GM20431 (cell line): ENCODE measurements at regions not wholly inside any gene's neighbourhood (a gene's known extent, or its start where the extent isn't known, plus 50 kb on each side); places are given as distances from the start of the nearest gene placed in this dataset.

Experiments
- in situ Hi-C: fragments of 300-500 bp; cut with MseI, MboI; formaldehyde crosslinking; loops from one replicate; pipeline ENCODE4 v1.15.0; 2020; ENCODE audit warnings: low sequenced_read_pairs; ENCODE audit not compliant: unreplicated experiment

DNA sequence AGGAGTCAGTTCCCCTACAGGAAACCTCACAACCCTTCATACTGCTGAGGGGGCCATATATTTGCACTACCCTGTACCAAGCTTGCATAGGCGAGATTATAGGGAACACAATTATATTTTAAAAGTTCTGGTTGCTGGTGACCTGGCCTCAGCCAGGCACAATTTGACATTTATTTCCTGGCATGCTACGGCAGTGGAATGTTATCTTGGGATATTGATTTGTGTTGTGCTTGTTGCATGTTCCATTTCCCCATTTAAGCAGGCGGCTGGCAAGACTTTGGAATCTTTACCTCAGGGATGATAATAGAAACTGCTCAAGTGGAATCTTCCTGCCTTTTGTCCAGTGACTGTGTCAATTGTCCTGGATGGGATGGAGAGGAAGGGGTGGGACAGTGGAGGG lies 67.0 kb upstream of the RPS23 start:
- in situ Hi-C loops = no loop called here

DNA sequence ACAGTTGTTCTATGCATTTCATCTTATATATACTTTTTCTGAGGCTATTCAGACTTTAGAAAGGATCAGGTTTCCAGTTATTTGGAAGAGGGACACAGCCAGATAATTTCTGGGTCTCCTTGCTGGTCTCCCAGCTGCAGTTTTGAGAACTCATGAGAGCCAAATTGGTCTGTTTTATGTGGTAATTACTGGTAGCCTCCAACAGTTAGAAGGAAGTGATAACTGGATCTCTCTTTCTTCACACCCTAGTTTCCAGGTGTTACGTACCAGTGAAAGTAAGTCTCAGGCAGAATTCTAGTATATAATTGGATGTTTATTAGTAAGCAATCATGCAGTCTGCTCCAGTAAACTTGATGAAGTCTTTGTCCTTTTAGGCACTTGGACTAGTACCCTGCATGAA lies 63.2 kb upstream of the RPS23 start:
- in situ Hi-C loops = no loop called here

DNA sequence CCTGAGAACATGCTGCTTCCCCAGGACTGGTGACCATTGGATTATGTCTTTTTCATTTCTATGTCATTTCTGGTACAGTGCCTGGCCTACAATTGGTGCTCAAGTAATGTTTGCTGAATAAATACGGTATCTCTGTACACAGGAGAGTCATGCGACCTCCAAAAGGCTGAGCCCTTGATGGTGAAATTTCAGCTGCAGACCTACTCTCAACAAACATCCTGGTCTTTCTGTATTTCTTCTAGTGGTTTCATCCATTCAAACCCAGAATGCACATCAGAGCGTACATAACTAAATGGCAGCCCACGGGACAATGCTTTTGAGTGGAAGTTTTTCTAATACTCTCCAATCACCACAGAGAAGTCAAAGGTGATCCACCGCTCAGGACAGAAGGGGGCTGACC lies 62.6 kb upstream of the RPS23 start:
- in situ Hi-C loops = no loop called here

DNA sequence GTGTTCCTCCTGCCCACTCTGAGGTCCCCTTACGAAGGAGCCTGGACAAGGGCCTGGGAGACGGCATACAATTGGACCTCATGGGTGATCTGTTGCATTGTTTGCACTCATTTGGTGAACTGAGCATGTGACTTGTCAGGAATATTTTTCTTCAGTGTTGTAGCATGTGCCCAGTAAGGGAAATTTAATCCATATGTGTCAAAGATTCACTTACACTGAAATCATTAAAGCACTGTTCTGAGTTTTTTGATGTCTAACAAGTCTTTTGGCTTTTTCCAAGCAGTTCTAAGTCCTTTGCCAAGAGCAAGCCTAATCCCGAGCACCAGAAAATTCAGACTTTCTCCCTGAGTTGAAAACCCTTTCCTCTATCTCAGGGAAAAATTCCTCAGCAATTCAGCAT lies 61.6 kb upstream of the RPS23 start:
- in situ Hi-C loops = no loop called here

DNA sequence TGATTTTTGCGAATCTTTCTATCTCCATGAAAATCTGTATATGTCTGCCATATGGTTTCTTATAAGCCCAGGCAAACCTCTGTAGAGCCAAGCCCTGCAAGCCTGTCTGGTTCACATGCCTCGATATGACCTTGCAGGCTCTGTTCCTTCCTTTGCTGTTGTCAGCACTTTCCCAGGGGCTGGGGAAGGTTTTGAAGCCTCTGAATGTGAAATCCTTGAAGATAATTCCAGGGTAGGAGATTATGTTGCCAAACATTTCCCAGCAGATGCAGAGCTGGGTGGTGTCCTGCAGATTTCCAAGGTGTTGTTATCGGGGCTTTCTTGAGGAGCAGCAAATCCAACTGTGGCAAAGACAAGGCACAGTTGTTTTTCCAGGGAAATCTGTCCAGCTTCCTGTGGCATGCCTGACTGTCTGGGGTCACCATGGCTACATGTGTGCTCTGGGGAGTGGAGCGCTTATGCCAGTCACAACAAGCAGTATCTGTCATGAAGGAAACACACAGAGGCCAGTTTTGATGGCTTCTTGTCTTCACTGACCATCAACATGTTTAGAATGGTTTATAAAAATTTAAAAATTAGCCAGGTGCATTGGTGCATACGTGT lies 60.7 kb upstream of the RPS23 start:
- in situ Hi-C loops = no loop called here

DNA sequence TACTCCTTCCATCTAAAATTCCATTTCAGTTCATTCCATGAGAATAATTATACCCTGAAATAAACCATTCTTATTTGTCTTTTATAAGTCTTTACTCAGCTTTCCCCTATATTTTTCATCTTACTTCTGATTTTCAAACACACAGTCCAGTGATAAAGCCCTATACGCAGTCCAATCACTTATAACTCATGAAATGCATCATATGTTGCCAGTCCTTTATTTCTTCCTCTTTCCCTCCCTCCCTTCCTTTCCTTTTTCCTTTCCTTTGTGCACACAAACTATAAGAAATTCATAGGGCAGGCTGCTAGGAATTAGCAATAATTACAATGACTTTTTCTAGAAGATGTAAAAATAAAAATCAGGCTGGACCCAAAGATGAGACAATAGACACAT lies 58.8 kb upstream of the RPS23 start:
- in situ Hi-C loops = no loop called here

DNA sequence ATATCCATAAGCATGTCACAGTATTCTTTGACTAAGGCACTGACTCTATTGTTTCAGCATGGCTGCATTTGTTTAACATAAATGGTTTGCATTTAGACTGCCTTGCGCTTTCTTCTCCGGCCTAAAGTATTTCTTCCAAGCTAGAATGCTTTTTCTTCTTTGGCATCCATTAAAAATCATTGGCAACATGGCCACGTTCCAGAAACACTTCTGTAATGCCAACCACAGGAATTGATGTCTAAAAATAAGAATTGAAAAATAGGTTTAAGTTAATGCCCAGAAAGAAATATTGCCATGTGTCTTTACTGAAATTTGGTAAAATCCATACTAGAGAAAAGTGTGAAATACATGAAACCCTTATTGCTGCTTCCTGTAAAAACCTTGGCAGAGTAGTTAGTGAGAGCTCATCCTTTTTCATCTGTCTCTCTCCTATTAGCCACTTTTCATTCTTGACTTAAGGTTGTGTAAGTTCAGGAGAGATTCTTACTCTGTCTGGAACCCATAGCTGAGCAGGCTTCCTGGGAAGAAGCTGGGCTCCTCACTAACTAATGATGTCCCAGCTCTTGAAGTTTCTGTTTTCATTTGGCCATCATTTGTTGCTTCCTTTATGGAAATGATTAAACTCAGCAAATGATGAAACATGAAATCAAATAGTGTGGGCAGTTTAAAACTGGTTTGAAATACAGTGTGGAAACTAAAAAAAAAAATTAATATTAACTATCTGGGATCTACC lies 58.2 kb upstream of the RPS23 start:
- in situ Hi-C loops = no loop called here

DNA sequence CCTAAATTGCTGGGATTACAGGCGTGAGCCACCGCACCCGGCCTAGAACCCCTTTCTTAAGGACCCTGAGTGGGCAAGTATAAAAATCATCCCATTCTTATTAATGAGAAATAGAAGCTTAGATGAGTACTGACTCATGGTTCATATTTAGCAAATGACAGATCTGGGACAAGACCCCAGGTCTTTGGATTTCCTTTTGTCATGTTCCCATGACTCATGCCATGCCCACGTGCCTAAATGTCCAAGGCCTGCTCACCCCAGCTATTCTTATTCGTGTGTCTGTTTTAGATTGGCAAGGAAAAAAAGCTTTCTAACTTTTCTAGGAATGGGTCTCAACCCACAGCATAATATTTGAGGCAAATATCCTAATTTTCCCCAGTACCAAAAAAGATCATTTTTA lies 57.7 kb upstream of the RPS23 start:
- in situ Hi-C loops = no loop called here

DNA sequence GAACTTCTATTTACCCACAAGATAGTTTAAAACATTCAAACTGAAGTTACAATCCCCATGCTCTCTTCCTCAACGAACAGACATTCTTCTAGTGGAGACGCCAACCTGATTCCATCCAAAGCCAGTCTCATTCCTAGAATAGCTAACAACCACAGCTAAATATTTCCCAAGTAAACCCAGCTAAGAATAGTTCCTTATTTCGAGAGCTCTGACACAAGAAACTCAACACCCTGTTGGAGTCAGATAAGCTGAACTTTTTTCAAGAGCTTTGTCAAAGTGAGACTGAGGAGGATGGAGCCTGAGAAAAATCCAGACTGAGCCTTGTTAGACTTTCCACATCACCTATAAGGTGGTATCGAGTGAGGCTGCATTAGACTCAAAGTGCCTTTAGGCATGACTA lies 56.7 kb upstream of the RPS23 start:
- in situ Hi-C loops = no loop called here

DNA sequence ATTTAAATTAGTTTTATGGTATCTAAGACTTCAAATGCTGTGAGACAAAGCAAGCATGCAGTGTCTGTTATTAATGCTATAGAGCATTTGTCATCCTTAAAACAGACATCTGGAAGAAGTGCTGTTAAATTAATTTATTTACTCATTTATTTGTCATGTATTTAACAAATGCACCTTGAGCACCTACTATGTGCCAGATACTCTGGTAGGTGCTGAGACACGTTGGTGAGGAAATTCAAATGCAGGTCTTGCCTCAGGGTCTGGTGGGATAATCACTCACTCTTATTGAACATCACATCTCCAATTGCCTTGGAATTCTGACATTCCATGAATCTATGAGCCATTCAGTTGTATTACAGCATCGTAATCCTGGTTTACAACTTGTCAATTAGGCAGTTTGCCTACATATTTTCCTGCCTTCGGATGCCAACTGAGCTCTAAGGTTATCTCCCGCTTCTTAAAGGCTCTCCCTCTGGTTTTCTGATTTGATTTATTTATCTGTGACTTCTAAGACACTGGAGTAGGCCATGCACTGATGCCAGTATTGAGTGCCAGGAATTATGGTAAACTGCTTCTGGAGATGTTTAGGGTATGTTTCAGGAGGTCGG lies 56.0 kb upstream of the RPS23 start:
- in situ Hi-C loops = no loop called here

DNA sequence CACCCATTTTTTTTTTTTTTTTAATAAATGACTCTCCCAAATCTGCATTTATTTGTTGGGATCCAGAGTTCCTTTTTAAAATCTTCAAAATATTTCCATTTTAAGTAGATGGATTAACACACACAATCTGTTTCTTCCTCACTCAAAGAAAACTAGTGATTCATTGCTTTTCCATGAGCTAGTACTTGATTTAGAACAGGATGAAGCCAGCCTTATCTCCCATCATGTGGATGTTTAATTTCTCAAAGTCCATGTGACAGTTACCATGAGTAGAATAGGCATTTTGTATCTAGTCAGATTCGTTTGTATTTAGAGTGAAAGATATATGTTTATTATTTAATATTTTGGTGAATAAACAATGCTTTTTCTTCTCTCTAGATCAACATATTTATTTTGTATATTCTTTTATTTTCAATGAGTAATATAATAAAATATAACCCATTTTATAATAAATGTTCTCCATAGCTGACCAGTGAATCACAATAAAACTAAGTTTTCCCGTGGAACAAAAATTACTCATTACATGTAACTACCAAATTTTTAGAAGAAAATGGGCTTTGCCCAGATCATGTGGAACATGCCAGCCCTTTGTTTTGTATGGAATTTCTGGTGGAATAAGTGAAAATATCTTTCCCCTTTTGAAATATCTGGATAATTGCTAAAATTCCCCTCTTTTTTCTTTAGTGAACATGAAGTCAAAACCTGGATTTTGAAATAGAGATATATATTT lies 54.9 kb upstream of the RPS23 start:
- in situ Hi-C loops = no loop called here

DNA sequence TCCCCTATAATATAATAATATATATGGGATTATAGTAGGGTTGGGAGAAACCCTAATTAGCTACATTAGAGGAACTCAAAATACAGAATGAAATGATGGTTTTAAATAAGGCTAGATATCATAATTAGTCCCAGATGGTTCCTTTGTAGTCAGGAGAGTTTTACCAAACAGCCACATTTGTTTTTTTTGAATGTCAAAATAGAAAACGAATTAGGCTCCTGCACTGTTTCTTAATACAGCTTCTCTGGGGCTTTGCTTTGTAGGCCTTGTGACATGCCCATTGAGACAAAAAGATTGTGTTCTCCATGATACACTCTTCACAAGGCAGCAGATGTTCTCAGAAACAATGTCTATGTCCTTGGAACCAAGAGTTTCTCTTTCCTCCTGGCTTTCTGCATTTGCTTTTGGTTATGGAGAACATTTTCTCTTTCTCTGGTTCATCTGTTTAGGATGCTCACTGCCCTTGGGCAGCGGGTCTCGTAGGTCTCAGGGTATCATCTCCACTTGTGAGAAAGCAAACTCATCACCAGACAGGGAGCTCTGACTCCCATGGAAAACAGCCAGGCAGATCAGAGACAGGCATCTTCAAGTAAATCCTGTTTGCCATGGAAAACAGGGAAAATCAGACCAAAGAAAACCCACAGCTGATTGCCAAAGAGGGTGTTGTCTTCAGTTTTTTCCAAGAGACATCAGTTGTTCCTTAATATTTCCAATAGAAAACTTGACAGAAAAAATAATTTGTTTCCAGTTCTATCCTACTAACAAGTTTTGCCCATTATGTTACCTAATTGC lies 54.1 kb upstream of the RPS23 start:
- in situ Hi-C loops = no loop called here

DNA sequence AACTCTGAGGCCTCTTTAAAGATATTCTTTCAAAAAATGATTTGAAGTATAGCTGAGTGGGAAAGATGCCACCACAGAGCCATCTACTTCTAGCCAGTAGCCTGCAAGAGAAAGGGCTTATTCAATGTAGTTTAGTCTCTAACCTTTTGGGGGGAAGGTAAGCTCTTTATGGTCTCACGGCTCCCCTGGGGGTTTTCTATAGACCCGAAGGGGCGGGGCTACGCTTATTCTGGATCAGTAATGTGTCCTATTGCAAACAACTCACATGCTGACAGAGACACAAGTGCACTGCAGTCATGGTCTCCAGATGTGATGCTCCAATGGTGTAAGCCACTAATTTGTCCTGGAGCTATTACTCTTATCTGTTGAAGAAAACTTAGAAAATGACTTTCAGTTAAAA lies 53.4 kb upstream of the RPS23 start:
- in situ Hi-C loops = no loop called here

DNA sequence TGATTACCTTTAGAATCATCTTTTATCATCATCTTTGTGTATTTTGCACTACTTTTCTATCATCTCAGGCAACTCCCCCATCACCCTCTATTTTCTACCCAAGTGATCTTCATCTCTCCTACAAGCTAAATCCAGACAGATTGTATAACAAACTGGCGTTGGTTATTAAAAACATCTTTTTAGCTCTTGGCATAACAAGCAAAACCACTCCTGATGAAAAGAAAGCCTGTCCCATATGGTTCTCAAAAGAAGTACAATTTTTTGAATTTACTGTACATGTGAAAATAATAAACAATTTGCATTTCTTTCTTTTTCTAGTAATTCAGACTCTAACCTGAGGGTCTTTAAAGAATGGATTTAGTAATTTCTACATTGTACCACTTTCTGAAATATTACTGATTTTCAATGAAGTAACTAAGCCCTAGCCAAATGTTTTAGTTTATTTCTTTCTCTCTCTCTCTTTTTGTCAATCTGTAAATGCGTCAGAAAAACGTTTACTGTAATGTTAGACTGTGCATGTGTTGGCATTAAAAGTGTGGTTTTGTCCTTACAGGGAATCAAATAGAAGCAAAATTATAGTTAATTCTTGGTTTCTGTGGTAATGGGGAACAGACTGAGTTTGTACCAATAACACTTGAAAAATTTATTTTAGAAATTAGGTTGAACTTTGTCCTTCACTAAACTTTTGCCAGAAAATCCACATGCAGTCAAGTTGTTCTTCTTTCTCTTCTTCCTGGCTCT lies 52.5 kb upstream of the RPS23 start:
- in situ Hi-C loops = no loop called here

DNA sequence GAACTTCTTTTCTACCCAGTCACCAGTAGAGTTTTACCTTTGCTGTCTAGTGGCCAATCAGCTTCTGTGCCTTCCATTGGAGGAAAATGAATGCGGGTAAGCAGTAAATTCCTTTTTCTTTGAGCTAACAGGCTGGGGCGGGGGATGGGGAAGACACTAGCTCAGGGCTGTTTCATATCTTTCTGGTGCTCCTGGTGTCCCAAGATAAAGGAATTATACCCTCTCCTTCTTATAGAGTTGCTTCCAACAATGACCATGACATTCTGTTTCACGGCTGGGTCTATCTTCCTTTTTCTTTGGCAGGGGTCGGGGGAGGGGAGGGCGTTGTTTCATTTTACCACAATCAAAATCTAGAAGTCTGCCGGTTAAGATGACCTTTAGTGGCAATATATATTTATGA lies 51.2 kb upstream of the RPS23 start:
- in situ Hi-C loops = no loop called here
